SK-N-SH treated with all-trans-retinoic acid at 6 μM for 48 hours (cell line): ENCODE measurements at regions not wholly inside any gene's neighbourhood (a gene's known extent, or its start where the extent isn't known, plus 50 kb on each side); places are given as distances from the start of the nearest gene placed in this dataset.

Experiments used
- ARNTL ChIP-seq: fragments of 450-650 bp; formaldehyde crosslinking; IDR thresholded peaks from 2 replicates; pipeline ENCODE4 v1.5.0; 2020; ENCODE audit warnings: low read depth, mild to moderate bottlenecking, moderate library complexity, borderline replicate concordance
- BACH2 ChIP-seq: fragments of 250-450 bp; sonication (Bioruptor Pico); IDR thresholded peaks from 2 replicates; pipeline ENCODE4 v1.9.0; 2021; ENCODE audit warnings: mild to moderate bottlenecking, borderline replicate concordance
- CREB5 ChIP-seq: fragments of 250-450 bp; sonication (Bioruptor Pico); IDR thresholded peaks from 2 replicates; pipeline ENCODE4 v1.5.1; 2020; ENCODE audit warnings: low read depth, mild to moderate bottlenecking, moderate library complexity
- CSRNP3 ChIP-seq: fragments of 250-450 bp; sonication (Bioruptor Pico); IDR thresholded peaks from 2 replicates; pipeline ENCODE4 v1.5.1; 2021; ENCODE audit warnings: mild to moderate bottlenecking, moderate library complexity
- GLIS3 ChIP-seq: fragments of 250-450 bp; sonication (Bioruptor Pico); IDR thresholded peaks from 2 replicates; pipeline ENCODE4 v1.5.0; 2020; ENCODE audit warnings: mild to moderate bottlenecking, moderate library complexity
- ISL1 ChIP-seq: fragments of 250-450 bp; sonication (Bioruptor Pico); IDR thresholded peaks from 2 replicates; pipeline ENCODE4 v2.1.2; 2022; ENCODE audit warnings: mild to moderate bottlenecking, moderate library complexity
- RARB ChIP-seq: fragments of 250-450 bp; sonication (Bioruptor Pico); IDR thresholded peaks from 2 replicates; pipeline ENCODE4 v1.8.0; 2021; ENCODE audit warnings: mild to moderate bottlenecking, moderate library complexity
- TCF4 ChIP-seq: fragments of 250-450 bp; sonication (Bioruptor Pico); IDR thresholded peaks from 2 replicates; pipeline ENCODE4 v1.8.0; 2021; ENCODE audit warnings: mild to moderate bottlenecking, moderate library complexity, borderline replicate concordance
- TOX ChIP-seq: fragments of 250-450 bp; sonication (Bioruptor Pico); IDR thresholded peaks from 2 replicates; pipeline ENCODE4 v1.8.0; 2021; ENCODE audit warnings: mild to moderate bottlenecking, moderate library complexity, borderline replicate concordance
- ZFP3 ChIP-seq: fragments of 250-450 bp; sonication (Bioruptor Pico); IDR thresholded peaks from 2 replicates; pipeline ENCODE4 v1.5.0; 2020; ENCODE audit warnings: mild to moderate bottlenecking, moderate library complexity
- ZNF565 ChIP-seq: fragments of 450-650 bp; formaldehyde crosslinking; conservative IDR thresholded peaks from 2 replicates; pipeline ENCODE4 v1.5.0; 2020; ENCODE audit warnings: low read depth, mild to moderate bottlenecking, moderate library complexity
- ZNF8 ChIP-seq: fragments of 450-650 bp; formaldehyde crosslinking; IDR thresholded peaks from 2 replicates; pipeline ENCODE4 v1.5.0; 2020; ENCODE audit warnings: mild to moderate bottlenecking, moderate library complexity
- TF ChIP-seq, protein P1 (sequence below): fragments of 250-450 bp; sonication (Bioruptor Pico); IDR thresholded peaks from 2 replicates; pipeline ENCODE4 v1.8.0; 2020; ENCODE audit warnings: mild to moderate bottlenecking, moderate library complexity, borderline replicate concordance
- TF ChIP-seq, protein P2 (sequence below): fragments of 250-450 bp; sonication (Bioruptor Pico); IDR thresholded peaks from 2 replicates; pipeline ENCODE4 v1.8.0; 2021; ENCODE audit warnings: low read depth, mild to moderate bottlenecking, moderate library complexity, borderline replicate concordance

GRCh38 chr22:23512348-23512705 is 67.8 kb downstream of the IGLL1 start:
- TF ChIP-seq BACH2, result no peak
- TF ChIP-seq RARB, result no peak
- TF ChIP-seq, protein P1, sequence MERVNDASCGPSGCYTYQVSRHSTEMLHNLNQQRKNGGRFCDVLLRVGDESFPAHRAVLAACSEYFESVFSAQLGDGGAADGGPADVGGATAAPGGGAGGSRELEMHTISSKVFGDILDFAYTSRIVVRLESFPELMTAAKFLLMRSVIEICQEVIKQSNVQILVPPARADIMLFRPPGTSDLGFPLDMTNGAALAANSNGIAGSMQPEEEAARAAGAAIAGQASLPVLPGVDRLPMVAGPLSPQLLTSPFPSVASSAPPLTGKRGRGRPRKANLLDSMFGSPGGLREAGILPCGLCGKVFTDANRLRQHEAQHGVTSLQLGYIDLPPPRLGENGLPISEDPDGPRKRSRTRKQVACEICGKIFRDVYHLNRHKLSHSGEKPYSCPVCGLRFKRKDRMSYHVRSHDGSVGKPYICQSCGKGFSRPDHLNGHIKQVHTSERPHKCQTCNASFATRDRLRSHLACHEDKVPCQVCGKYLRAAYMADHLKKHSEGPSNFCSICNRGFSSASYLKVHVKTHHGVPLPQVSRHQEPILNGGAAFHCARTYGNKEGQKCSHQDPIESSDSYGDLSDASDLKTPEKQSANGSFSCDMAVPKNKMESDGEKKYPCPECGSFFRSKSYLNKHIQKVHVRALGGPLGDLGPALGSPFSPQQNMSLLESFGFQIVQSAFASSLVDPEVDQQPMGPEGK (CRISPR knock-in tag), result no peak
- no peak for TF ChIP-seq TCF4 (CRISPR knock-in tag)
- TF ChIP-seq CREB5, result no peak
- TF ChIP-seq ARNTL (CRISPR knock-in tag), result no peak
- TF ChIP-seq ISL1, result no peak
- no peak for TF ChIP-seq TOX
- TF ChIP-seq ZNF565 (CRISPR knock-in tag), result no peak
- no peak for TF ChIP-seq ZFP3 (CRISPR knock-in tag)
- TF ChIP-seq, protein P2, sequence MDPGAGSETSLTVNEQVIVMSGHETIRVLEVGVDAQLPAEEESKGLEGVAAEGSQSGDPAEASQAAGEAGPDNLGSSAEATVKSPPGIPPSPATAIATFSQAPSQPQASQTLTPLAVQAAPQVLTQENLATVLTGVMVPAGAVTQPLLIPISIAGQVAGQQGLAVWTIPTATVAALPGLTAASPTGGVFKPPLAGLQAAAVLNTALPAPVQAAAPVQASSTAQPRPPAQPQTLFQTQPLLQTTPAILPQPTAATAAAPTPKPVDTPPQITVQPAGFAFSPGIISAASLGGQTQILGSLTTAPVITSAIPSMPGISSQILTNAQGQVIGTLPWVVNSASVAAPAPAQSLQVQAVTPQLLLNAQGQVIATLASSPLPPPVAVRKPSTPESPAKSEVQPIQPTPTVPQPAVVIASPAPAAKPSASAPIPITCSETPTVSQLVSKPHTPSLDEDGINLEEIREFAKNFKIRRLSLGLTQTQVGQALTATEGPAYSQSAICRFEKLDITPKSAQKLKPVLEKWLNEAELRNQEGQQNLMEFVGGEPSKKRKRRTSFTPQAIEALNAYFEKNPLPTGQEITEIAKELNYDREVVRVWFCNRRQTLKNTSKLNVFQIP (CRISPR knock-in tag), result no peak
- TF ChIP-seq CSRNP3 (CRISPR knock-in tag), result no peak
- TF ChIP-seq GLIS3 (CRISPR knock-in tag), result no peak
- no peak for TF ChIP-seq ZNF8
